GM12875 (cell line): ENCODE measurements at regions not wholly inside any gene's neighbourhood (a gene's known extent, or its start where the extent isn't known, plus 50 kb on each side); places are given as distances from the start of the nearest gene placed in this dataset.

ENCODE experiments used
- H3K4me3 ChIP-seq: one replicate; pipeline ENCODE4 v1.5.1; 2011; ENCODE audit warnings: low read depth, low read length, control low read depth
- TF ChIP-seq, protein P1 (sequence below): IDR thresholded peaks from 2 replicates; pipeline ENCODE4 v1.5.1; 2011; ENCODE audit warnings: low read depth, mild to moderate bottlenecking, control low read depth, inconsistent platforms, low read length, moderate library complexity, borderline replicate concordance; ENCODE audit not compliant: insufficient read depth

DNA sequence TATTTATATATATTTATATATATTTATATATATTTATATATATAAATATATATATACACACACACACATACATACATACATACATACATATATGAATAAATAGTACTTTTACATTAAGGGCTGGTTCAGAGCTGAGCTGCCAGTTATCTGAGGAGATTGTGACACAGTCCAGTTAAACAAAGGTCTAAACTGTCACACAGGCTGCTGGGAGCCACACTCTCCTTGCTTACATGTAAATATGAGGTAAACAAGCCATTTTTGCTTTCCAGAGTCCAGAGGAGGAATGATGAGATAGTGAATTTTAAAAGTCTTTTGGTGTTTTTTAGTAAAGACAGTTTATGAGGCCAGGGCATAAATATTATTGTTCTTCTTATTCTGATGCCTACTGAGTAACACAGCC is 377.5 kb upstream of the PIK3C3 start:
- TF ChIP-seq, protein P1, sequence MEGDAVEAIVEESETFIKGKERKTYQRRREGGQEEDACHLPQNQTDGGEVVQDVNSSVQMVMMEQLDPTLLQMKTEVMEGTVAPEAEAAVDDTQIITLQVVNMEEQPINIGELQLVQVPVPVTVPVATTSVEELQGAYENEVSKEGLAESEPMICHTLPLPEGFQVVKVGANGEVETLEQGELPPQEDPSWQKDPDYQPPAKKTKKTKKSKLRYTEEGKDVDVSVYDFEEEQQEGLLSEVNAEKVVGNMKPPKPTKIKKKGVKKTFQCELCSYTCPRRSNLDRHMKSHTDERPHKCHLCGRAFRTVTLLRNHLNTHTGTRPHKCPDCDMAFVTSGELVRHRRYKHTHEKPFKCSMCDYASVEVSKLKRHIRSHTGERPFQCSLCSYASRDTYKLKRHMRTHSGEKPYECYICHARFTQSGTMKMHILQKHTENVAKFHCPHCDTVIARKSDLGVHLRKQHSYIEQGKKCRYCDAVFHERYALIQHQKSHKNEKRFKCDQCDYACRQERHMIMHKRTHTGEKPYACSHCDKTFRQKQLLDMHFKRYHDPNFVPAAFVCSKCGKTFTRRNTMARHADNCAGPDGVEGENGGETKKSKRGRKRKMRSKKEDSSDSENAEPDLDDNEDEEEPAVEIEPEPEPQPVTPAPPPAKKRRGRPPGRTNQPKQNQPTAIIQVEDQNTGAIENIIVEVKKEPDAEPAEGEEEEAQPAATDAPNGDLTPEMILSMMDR: no peak
- no peak overlapping the region for H3K4me3 ChIP-seq

DNA sequence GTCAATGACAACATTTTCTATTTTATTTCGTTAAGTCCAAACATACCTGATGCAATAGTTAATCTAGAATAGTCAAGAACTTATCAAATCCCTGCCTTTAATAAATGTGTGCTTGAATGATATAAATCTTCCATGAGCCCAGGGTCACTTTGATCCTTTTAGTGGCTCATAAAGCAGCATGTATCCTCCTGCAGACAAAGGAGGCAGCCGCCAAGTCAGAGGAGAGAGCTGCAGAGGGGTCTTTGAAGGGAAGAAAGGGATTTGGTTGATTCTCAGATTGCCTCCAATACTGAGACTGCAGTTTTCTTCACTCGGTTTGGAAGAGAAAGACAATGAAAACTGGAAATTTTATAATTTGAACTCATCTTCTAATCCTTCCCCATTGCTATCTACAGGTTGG is 378.4 kb upstream of the PIK3C3 start:
- no peak overlapping the region for H3K4me3 ChIP-seq
- TF ChIP-seq, protein P1: no peak

DNA sequence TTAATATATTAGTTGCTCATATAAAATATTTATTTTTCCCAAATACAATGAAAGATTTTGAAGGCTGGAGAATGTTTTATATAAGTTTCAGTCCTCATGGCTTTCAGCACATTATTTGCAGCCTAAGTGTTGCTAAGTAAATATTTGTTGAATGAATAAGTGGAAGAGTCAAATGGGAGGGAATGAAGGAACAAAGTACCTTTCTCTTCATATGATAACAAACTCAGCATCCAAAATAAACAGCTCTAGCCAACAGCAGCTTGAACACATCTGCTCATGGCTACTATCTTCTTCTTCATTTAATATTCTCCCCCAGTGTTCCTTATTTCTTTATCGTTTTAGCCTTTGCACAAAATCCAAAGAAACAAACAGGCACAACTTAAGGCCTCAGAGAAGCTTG is 385.2 kb upstream of the PIK3C3 start:
- H3K4me3 ChIP-seq: no peak overlapping the region

DNA sequence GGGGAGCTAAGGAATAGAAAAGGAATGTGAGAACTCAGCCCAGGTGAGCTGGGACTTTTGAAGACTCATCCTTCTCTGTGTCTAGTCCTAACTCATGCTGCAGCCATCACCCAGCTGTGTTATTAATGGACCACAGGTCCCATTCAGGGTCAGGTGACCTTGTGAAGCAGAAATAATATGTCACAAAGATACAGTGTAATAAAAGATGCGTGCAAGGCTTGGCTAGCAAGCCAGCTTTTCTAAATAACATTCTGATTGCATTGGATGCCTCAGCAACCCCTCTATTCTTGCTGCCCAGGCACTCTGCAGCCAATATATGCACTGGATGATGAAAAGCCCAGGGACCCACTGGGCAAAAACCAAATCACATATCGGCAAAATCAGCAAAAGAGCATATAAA is 393.1 kb upstream of the PIK3C3 start:
- TF ChIP-seq, protein P1: no peak
- no peak overlapping the region for H3K4me3 ChIP-seq

More for the DNA sequence above, 385.2 kb upstream of the PIK3C3 start:
- TF ChIP-seq, protein P1: no peak

DNA sequence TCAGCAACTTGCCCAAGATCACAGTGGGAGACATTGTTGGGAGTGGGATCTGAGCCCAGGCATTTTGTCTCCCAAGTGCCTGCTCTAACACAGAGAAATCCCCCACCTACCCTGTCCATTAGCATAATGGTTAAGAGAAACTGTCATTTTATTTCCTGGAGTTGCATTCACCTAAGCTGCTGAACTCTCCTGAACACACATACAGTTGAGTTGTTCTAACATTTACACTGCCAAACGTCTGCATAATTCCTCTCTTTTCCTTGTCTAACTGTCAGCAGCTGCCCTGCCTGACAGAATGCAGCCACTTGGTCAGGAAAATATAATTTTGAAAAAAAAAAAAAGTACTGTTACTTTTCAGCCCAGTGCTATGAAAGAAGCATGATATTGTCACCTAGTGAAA is 396.3 kb upstream of the PIK3C3 start:
- H3K4me3 ChIP-seq: no peak overlapping the region
- TF ChIP-seq, protein P1: no peak

DNA sequence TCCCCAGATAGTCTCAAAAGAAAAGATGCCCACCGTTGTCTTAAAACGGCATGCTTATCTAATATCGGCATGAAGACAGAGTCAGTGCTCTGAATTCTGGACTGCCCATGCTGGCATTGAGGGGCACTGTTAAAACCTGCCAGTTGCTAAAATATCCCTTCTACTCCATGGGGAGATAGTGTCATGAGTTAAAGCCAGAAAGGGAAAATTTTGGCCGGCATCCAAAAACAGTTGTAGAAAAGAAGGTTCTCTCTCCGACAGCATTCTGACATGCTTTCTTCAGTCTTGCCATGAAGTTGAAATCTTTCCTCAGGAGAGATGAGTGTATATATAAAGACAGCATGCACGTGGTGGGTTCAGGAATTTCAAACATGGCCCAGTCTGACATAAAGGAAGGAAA is 401.3 kb upstream of the PIK3C3 start:
- TF ChIP-seq, protein P1: no peak
- H3K4me3 ChIP-seq: no peak overlapping the region

DNA sequence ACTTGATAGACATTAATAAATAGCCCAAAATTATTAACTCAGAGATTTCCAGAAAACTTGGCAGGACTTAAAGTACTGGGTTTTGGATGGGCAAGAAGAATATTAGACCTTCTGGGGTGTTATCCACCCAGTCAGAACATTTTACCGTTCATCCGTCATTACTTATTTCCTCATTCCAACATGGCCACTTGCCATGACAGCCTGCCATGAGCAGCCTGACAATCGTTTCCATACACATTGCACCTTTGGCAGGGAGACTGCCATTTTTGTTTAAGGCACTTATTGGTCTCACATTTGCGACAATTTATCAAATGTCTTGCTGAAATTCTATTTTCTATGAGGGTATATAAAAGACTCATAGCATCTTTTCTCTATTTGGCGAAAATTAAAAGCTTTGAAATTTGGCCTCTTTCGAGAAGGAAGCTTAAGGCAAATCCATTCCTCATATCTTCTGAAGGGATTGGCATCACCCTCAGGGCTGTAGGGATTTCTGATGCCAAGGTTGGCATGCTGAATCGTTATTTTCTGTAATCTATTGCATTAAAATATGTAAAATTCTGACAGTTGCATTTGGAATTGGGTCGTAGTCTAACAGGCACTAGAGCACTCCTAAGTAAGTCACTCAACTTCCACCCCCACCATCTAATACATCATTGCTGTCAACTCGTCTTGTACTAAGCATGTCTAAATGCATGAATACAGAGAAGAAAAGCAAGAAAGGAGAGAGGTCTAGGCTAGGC is 406.3 kb upstream of the PIK3C3 start:
- H3K4me3 ChIP-seq: no peak overlapping the region
- TF ChIP-seq, protein P1: no peak
